GM12878 (cell line): ENCODE measurements at regions not wholly inside any gene's neighbourhood (a gene's known extent, or its start where the extent isn't known, plus 50 kb on each side); places are given as distances from the start of the nearest gene placed in this dataset.

Experiments used
- CREB1 ChIP-seq: IDR thresholded peaks from 2 replicates; pipeline ENCODE4 v1.6.1; 2012; ENCODE audit warnings: low read depth, mild to moderate bottlenecking, inconsistent platforms
- CTCF ChIP-seq, 3 experiments: IDR thresholded peaks in 2 of 3; conservative IDR thresholded peaks in 1 of 3; 2 replicates each; pipeline ENCODE4 v1.5.1; 2011; ENCODE audit warnings: low read depth in 3 of 3, low read length in 3 of 3, mild to moderate bottlenecking in 3 of 3, control low read depth in 2 of 3, moderate library complexity in 2 of 3, inconsistent platforms in 1 of 3, mixed read lengths in 1 of 3; ENCODE audit not compliant: control insufficient read depth in 2 of 3, insufficient read depth in 1 of 3; ENCODE audit errors: extremely low read depth in 1 of 3
- EZH2 ChIP-seq: IDR thresholded peaks from 2 replicates; pipeline ENCODE4 v1.6.1; 2012; ENCODE audit warnings: low read depth, mild to moderate bottlenecking, control low read depth, inconsistent platforms, low read length, borderline replicate concordance; ENCODE audit not compliant: control insufficient read depth
- FOXM1 ChIP-seq: IDR thresholded peaks from 2 replicates; pipeline ENCODE4 v1.6.1; 2012; ENCODE audit warnings: low read depth, mild to moderate bottlenecking, inconsistent platforms, low read length, moderate library complexity
- JUND ChIP-seq: IDR thresholded peaks from 2 replicates; pipeline ENCODE4 v1.6.1; 2012; ENCODE audit warnings: low read depth, mild to moderate bottlenecking, low read length, improper control_type of control experiment, moderate library complexity
- POLR2AphosphoS2 ChIP-seq: IDR thresholded peaks from 2 replicates; pipeline ENCODE4 v1.6.1; 2011; ENCODE audit warnings: low read depth, mild to moderate bottlenecking, low read length, improper control_type of control experiment, moderate library complexity
- RAD21 ChIP-seq: IDR thresholded peaks from 2 replicates; pipeline ENCODE4 v1.6.1; 2011; ENCODE audit warnings: mild to moderate bottlenecking, low read depth, low read length, moderate library complexity; ENCODE audit not compliant: insufficient read depth
- SP1 ChIP-seq: IDR thresholded peaks from one replicate; pipeline ENCODE4 v1.6.1; 2011; ENCODE audit warnings: low read depth, low read length
- ZZZ3 ChIP-seq: IDR thresholded peaks from 2 replicates; pipeline ENCODE4 v1.6.1; 2011; ENCODE audit warnings: low read depth; ENCODE audit not compliant: control insufficient read depth, insufficient read length

DNA sequence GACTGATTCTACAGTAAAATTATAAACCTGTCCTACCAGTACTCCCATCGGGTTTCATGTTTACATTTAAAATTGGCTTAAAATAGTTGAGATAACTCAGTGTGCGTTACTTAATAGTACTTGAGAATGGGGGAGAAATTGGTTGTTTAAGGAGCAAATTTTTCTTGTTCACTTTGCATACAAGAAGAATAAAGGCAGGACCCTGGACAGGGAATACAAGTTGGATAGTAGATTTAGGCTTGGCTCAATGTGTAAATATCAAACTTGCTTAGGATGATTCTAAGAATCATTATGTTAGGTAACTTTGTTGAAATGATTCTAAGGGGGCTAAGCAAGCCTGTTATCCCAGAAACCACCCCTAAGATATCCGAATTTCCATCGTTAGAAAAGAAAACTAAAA, 448.4 kb upstream of the TLE4 start:
- TF ChIP-seq SP1 (no peak), JUND (no peak), RAD21 (no peak), EZH2 (no peak), FOXM1 (no peak), CTCF (IDR thresholded peaks at IDR 0.05 in 2 of 3, conservative IDR thresholded peaks at IDR 0.05 in 1 of 3; ENCODE audit: control insufficient read depth in 2 of 3, extremely low read depth in 1 of 3, insufficient read depth in 1 of 3, low read depth in 3 of 3, low read length in 3 of 3) (no peak), POLR2AphosphoS2 (no peak), ZZZ3 (no peak), CREB1 (no peak)
